ENCODE measurements at regions not wholly inside any gene's neighbourhood (a gene's known extent, or its start where the extent isn't known, plus 50 kb on each side); places are given as distances from the start of the nearest gene placed in this dataset.

DNA sequence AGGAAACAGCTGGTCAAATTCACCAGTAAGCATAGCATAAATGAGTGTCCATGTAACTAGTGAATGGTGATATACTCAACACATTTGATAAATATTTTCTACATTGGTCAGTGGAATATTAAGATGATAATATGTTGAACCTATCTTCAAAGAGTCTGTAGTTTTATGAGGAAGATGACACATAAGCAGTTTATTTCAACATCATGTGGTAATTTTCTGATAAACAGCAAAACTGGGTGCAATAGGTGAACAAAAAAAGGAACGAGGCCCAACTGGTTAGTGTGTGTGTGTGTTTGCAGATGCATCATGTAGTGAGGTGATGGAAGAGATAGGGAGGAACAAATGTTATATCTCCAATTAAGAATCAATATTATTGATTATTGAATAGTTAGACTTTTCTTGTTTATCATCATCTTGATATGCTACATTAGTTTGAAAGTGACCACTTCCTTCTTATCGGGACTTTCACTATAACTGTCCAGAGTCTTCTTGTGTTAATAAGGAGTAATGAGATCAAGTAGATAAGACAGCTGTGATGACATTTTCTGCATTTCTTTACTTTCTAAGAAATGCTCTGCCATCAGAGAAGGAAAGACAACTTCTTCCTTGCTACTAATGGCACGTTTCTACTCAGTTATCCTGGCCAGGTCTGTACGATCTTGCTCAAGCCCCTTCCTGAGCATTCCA lies 270.7 kb downstream of the ETS1 start:
- TF ChIP-seq CTCF (IDR thresholded peaks at IDR 0.05) = no peak
- TF ChIP-seq EZH2 (IDR thresholded peaks at IDR 0.05; ENCODE audit: borderline replicate concordance, insufficient read depth, low read depth, low read length, poor library complexity, severe bottlenecking) = no peak

Data from B cell (primary cell).